MM.1S (cell line): ENCODE measurements at regions not wholly inside any gene's neighbourhood (a gene's known extent, or its start where the extent isn't known, plus 50 kb on each side); places are given as distances from the start of the nearest gene placed in this dataset.

Experiments
- DNase-seq: peaks from one replicate; pipeline ENCODE4 v3.0.0-alpha.2; 2015
- H2AFZ ChIP-seq: fragments of 300-600 bp; sonication (generic); 2 replicates; pipeline ENCODE4 v1.6.0; 2016; ENCODE audit warnings: antibody characterized with exemption, low read length
- H3F3A ChIP-seq: fragments of 300-600 bp; sonication (generic); 2 replicates; pipeline ENCODE4 v1.6.1; 2016; ENCODE audit warnings: mild to moderate bottlenecking, antibody characterized with exemption, low read length, moderate library complexity, mixed read lengths; ENCODE audit not compliant: insufficient read depth
- H3K27ac ChIP-seq: fragments of 300-600 bp; sonication (generic); 2 replicates; pipeline ENCODE4 v1.5.1; 2016; ENCODE audit warnings: mild to moderate bottlenecking, low read length
- H3K27me3 ChIP-seq: fragments of 300-600 bp; sonication (generic); replicated peaks from 2 replicates; pipeline ENCODE4 v1.6.0; 2016; ENCODE audit warnings: low read length; ENCODE audit not compliant: insufficient read depth
- H3K36me3 ChIP-seq: fragments of 300-600 bp; sonication (generic); replicated peaks from 2 replicates; pipeline ENCODE4 v1.6.1; 2016; ENCODE audit warnings: mild to moderate bottlenecking, low read length, mixed read lengths; ENCODE audit not compliant: insufficient read depth
- H3K4me1 ChIP-seq: fragments of 300-600 bp; sonication (generic); 2 replicates; pipeline ENCODE4 v1.6.1; 2016; ENCODE audit warnings: low read length, mixed read lengths
- H3K4me2 ChIP-seq: fragments of 300-600 bp; sonication (generic); 2 replicates; pipeline ENCODE4 v1.6.0; 2016; ENCODE audit warnings: low read depth, low read length
- H3K4me3 ChIP-seq: fragments of 300-600 bp; sonication (generic); 2 replicates; pipeline ENCODE4 v1.5.1; 2016; ENCODE audit warnings: low read length, mixed read lengths
- H3K79me2 ChIP-seq: fragments of 300-600 bp; sonication (generic); 2 replicates; pipeline ENCODE4 v1.6.1; 2016; ENCODE audit warnings: mixed run types, low read length, mixed read lengths
- H3K9ac ChIP-seq: fragments of 300-600 bp; sonication (generic); 2 replicates; pipeline ENCODE4 v1.6.1; 2016; ENCODE audit warnings: low read length, mixed read lengths
- H3K9me2 ChIP-seq: fragments of 300-600 bp; sonication (generic); replicated peaks from 2 replicates; pipeline ENCODE4 v1.6.1; 2016; ENCODE audit warnings: mild to moderate bottlenecking, low read length, mixed read lengths; ENCODE audit not compliant: insufficient read depth
- H3K9me3 ChIP-seq: fragments of 300-600 bp; sonication (generic); replicated peaks from 2 replicates; pipeline ENCODE4 v1.6.1; 2016; ENCODE audit warnings: mild to moderate bottlenecking, low read length, mixed read lengths; ENCODE audit not compliant: insufficient read depth
- H4K20me1 ChIP-seq: fragments of 300-600 bp; sonication (generic); 2 replicates; pipeline ENCODE4 v1.6.1; 2016; ENCODE audit warnings: mild to moderate bottlenecking, low read length, moderate library complexity, mixed read lengths; ENCODE audit not compliant: insufficient read depth
- EZH2 ChIP-seq: fragments of 300-600 bp; sonication (generic); optimal IDR thresholded peaks from 2 replicates; pipeline ENCODE3; 2017; ENCODE audit warnings: low read depth, mild to moderate bottlenecking, antibody characterized with exemption, low read length, mixed read lengths
- EZH2phosphoT487 ChIP-seq: fragments of 300-600 bp; sonication (generic); IDR thresholded peaks from 2 replicates; pipeline ENCODE4 v1.6.1; 2018; ENCODE audit warnings: antibody characterized with exemption, low read length
- TF ChIP-seq, protein P1 (sequence below): fragments of 300-600 bp; sonication (generic); IDR thresholded peaks from 2 replicates; pipeline ENCODE4 v1.5.1; 2016; ENCODE audit warnings: antibody characterized with exemption, low read length, mixed read lengths

DNA sequence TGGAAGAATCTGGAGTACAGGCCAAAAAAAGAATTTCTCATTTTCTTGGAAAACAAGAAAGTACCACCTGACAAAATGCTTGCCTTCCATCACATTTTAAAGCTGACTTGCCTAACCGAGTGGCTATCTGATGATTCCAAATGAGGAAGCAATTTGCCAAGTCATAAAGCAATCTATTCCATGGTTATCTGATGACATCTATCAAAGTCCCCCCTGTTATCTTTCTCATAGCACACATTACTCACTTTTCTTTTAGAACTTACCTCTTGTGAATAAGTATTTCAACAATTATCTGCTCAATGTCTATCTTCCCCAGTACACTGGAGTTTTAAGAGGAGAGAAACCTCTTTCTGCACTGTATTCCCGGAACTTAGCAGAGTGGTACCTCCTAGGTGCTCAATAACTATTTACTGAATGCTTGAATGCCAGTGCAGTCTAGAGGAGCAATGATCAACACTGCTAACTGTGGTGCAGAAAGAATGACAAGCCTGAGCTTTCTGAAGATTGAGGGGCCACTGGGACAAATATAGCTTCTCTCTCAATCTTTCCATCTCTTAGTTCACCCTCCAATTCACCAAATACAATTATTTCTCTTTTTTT lies 186.3 kb upstream of the ATP11B start:
- DNase-seq: no peak
- H3K27me3 ChIP-seq: no peaks in the 10 kb centered on the region

DNA sequence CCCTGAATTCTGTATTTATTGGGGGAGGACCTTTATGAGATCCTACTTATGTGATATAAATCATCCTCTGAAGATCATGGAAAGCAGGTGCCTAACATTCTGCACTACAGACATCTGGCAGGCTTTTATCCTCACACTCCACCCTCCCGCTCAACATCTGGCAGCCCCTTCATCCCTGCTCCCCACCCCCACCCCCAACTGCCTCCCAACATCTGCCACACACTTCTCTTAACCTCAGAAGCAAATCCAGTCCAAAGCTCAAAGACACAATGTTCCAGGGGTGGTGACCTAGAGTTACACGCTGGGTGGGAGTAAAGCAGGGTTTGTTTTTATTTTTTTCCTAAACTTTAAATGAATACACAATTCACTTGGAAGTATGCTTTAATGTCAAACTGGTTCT lies 184.5 kb upstream of the ATP11B start:
- no peak overlapping the region for H3K9ac ChIP-seq
- no peak for TF ChIP-seq EZH2phosphoT487
- no peak for TF ChIP-seq EZH2
- TF ChIP-seq, protein P1, sequence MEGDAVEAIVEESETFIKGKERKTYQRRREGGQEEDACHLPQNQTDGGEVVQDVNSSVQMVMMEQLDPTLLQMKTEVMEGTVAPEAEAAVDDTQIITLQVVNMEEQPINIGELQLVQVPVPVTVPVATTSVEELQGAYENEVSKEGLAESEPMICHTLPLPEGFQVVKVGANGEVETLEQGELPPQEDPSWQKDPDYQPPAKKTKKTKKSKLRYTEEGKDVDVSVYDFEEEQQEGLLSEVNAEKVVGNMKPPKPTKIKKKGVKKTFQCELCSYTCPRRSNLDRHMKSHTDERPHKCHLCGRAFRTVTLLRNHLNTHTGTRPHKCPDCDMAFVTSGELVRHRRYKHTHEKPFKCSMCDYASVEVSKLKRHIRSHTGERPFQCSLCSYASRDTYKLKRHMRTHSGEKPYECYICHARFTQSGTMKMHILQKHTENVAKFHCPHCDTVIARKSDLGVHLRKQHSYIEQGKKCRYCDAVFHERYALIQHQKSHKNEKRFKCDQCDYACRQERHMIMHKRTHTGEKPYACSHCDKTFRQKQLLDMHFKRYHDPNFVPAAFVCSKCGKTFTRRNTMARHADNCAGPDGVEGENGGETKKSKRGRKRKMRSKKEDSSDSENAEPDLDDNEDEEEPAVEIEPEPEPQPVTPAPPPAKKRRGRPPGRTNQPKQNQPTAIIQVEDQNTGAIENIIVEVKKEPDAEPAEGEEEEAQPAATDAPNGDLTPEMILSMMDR: no peak
- H3K4me3 ChIP-seq: no peak overlapping the region
- H3K9me2 ChIP-seq: no peaks in the 10 kb centered on the region
- H3K4me1 ChIP-seq: no peaks in the 10 kb centered on the region
- DNase-seq: no peak
- no peaks in the 10 kb centered on the region for H3F3A ChIP-seq
- H3K4me2 ChIP-seq: no peak overlapping the region
- H4K20me1 ChIP-seq: no peaks in the 10 kb centered on the region
- H3K27ac ChIP-seq: no peak overlapping the region
- H2AFZ ChIP-seq: no peak overlapping the region
- no peaks in the 10 kb centered on the region for H3K27me3 ChIP-seq
- no peaks in the 10 kb centered on the region for H3K9me3 ChIP-seq
- H3K79me2 ChIP-seq: no peaks in the 10 kb centered on the region
- H3K36me3 ChIP-seq: no peaks in the 10 kb centered on the region

More for the DNA sequence above, 186.3 kb upstream of the ATP11B start:
- Histone ChIP-seq H3K4me1 (no peaks in the 10 kb centered on the region), H3K4me3 (no peak overlapping the region), H3K9ac (no peak overlapping the region), H3K79me2 (no peaks in the 10 kb centered on the region), H3K9me3 (no peaks in the 10 kb centered on the region), H3F3A (no peaks in the 10 kb centered on the region), H3K36me3 (no peaks in the 10 kb centered on the region), H3K9me2 (no peaks in the 10 kb centered on the region), H3K27ac (no peak overlapping the region), H3K4me2 (no peak overlapping the region), H4K20me1 (no peaks in the 10 kb centered on the region), H2AFZ (no peak overlapping the region)
- TF ChIP-seq, protein P1: no peak
- TF ChIP-seq EZH2 (no peak), EZH2phosphoT487 (no peak)

DNA sequence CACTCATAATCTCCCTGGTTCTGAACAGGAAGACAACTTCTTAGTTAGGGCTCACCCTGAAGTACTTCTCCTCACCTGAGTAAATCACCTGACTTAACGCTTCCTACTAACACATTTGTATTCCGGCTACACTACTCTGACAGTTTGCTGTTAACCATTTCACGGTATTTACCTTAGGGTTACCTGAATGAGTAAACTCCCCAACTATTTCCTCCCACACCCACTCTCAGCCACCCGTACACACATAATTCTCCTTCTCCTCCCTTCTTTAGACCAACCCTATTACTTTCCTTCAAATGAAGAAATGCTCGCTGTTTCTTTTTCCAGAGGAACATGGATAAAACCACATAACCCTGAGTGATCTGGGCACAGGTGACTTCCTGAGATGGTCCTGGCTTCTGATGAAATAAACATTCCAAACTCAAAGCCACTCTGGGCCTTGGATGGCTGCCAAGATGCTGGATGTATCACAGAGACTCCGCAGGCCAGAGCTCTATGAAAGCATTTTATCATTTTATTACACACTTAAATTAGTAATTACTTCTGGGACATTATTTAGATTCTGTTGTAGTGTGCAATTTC lies 183.6 kb upstream of the ATP11B start:
- no peaks in the 10 kb centered on the region for H4K20me1 ChIP-seq
- no peak for DNase-seq
- H3K27me3 ChIP-seq: no peaks in the 10 kb centered on the region
- H3K9me2 ChIP-seq: no peaks in the 10 kb centered on the region
- no peak overlapping the region for H2AFZ ChIP-seq
- H3K4me2 ChIP-seq: no peak overlapping the region
- no peaks in the 10 kb centered on the region for H3K36me3 ChIP-seq
- no peak overlapping the region for H3K4me3 ChIP-seq
- no peaks in the 10 kb centered on the region for H3K79me2 ChIP-seq
- H3K4me1 ChIP-seq: no peaks in the 10 kb centered on the region
- no peaks in the 10 kb centered on the region for H3K9me3 ChIP-seq
- H3F3A ChIP-seq: no peaks in the 10 kb centered on the region
- TF ChIP-seq, protein P1: no peak
- TF ChIP-seq EZH2phosphoT487 (no peak), EZH2 (no peak)
- H3K27ac ChIP-seq: no peak overlapping the region
- no peak overlapping the region for H3K9ac ChIP-seq
